Central memory CD4-positive, alpha-beta T cell (primary cell): ENCODE measurements at regions not wholly inside any gene's neighbourhood (a gene's known extent, or its start where the extent isn't known, plus 50 kb on each side); places are given as distances from the start of the nearest gene placed in this dataset.

ENCODE experiments used
- DNase-seq: peaks from one replicate; pipeline ENCODE4 v3.0.0; 2022

DNA sequence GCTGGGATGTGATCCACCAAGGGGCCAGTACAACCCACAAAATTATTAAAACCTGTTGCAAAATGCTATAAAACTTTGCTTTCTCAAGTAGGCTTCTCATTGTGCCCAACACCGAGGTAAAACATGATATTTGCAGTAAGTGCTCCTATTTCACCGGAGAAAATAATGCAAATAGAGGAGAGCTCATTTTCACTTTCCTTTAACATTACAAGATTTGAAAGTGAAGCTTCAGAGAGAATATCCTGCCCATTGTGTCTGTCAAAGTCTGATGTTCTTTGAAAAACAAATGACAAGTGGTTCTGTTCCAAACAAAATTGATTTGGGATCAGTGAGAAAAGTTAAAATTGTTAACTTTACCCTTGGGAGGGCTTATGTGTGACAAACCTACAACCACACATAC lies 287.1 kb downstream of the KCNN2 start:
- DNase-seq: no peak

DNA sequence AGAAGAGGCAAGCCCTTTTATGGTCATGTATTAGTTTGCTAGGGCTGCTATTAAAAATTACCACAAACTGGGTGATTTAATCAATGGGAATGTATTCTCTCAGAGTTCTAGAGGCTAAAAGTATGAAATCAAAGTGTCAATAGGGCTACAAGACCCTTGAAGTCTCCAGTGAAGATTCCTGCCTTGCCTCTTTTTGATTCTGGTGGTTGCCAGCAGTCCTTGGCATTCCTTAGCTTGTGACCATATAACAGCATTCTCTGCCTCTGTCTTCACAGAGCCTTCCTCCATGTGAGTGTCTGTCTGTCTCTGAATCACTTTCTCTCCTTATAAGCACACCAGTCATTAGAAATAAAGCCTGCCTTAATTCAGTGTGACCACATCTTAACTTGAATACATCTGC lies 282.7 kb downstream of the KCNN2 start:
- no peak for DNase-seq

GRCh38 chr5:114636271-114636670 lies 274.4 kb downstream of the KCNN2 start:
- no peak for DNase-seq

GRCh38 chr5:114634967-114635901 lies 273.4 kb downstream of the KCNN2 start:
- no peak for DNase-seq

GRCh38 chr5:114634517-114634916 lies 272.6 kb downstream of the KCNN2 start:
- DNase-seq: no peak

DNA sequence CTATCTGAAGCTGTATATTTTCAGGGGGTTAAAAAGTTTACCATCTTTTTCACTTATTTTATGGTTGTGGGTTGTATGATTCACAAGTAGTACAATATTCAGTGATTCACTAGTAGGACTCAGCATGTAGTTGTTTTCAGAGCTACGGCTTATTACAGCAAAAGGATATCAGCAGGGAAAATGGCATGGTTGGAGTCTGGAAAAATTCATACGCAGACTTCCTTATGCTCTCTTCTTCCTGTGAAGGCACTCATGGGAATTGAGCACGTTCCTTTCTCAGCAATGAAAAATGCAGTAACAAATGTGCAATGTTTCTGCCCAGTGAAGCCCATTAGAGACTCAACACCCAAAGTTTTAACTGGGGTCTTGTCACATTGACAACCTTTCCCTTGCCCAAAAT lies 250.5 kb downstream of the KCNN2 start:
- no peak for DNase-seq

DNA sequence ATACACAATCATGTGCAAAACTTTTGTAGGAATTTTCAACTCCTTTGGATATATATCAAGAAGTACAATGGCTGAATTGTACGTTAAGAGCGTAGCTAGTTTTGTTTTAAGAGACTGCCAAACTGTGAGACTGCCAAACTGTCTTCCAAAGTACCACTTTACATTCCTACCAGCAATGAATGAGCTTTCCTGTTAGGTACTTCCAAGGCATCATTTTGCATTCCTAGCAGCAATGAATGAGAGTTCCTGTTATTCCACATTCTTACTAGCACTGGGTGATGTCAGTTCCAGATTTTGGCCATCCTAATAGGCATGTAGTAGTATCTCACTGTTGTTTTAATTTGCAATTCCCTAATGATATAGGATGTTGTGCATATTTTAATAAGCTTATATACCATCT lies 219.3 kb downstream of the KCNN2 start:
- no peak for DNase-seq

- no peak for DNase-seq
These were observed 204.0 kb downstream of the KCNN2 start for GRCh38 chr5:114565871-114566270.

DNA sequence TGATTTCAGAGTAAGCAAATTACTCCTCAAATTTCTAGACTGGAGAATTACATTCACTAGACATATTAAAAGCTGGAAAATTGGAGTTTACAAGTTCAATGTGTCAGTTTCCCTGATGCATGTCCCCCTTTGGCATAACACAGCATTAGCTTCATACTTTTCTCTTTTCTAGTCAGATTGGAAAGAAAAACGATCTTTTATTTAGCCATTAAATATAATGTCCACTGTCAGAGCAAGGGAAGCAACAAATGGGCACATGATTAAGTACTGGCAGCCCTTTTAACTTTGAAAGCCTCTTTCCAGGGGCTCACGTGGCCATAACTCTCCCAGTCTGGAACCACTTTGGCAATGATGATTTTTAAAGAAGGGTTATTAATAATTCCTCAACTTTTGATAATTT lies 203.3 kb downstream of the KCNN2 start:
- no peak for DNase-seq

- no peak for DNase-seq
These were observed 199.5 kb downstream of the KCNN2 start for GRCh38 chr5:114561415-114561814.
